Neutrophil (primary cell): ENCODE measurements at regions not wholly inside any gene's neighbourhood (a gene's known extent, or its start where the extent isn't known, plus 50 kb on each side); places are given as distances from the start of the nearest gene placed in this dataset.
"Not testable (repeated sequence)": the region's sequence is repeated elsewhere in the genome, so short reads cannot be mapped to it uniquely, and the experiment has no call there.

Source experiments
- H3K27ac ChIP-seq: fragments of 200-600 bp; sonication (generic); 2 replicates; pipeline ENCODE4 v1.5.1; 2016; ENCODE audit warnings: mild to moderate bottlenecking, moderate library complexity
- H3K27me3 ChIP-seq: fragments of 200-600 bp; sonication (generic); 2 replicates; pipeline ENCODE4 v1.6.0; 2016; ENCODE audit warnings: mild to moderate bottlenecking
- H3K36me3 ChIP-seq: fragments of 200-600 bp; sonication (generic); 2 replicates; pipeline ENCODE4 v1.5.1; 2017
- H3K4me1 ChIP-seq, 2 experiments: fragments of 200-600 bp in 1 of 2; sonication (generic) in 1 of 2; 1 replicate in 1 of 2; 2 replicates in 1 of 2; pipeline versions ENCODE4 v1.5.1 to v1.6.1; 2013 to 2016; ENCODE audit warnings: low read depth in 1 of 2, low read length in 1 of 2, mild to moderate bottlenecking in 1 of 2, moderate library complexity in 1 of 2; ENCODE audit not compliant: control insufficient read depth in 1 of 2, insufficient read depth in 1 of 2
- H3K4me3 ChIP-seq, 2 experiments: fragments of 200-600 bp in 1 of 2; sonication (generic) in 1 of 2; 1 replicate in 1 of 2; 2 replicates in 1 of 2; pipeline ENCODE4 v1.5.1; 2013 to 2016; ENCODE audit warnings: low read depth in 1 of 2, low read length in 1 of 2, mild to moderate bottlenecking in 1 of 2, moderate library complexity in 1 of 2
- H3K9me3 ChIP-seq: fragments of 200-600 bp; sonication (generic); 2 replicates; pipeline ENCODE4 v1.5.1; 2016
- CTCF ChIP-seq: fragments of 200-600 bp; sonication (generic); IDR thresholded peaks from 2 replicates; pipeline ENCODE4 v1.5.1; 2016; ENCODE audit warnings: antibody characterized with exemption

- no peaks in the 10 kb centered on the region for H3K27me3 ChIP-seq
- no peak overlapping the region for H3K4me3 ChIP-seq
- H3K4me1 ChIP-seq = no peaks in the 10 kb centered on the region
- no peak overlapping the region for H3K27ac ChIP-seq
- TF ChIP-seq CTCF = no peak
- no peaks in the 10 kb centered on the region for H3K9me3 ChIP-seq
- H3K36me3 ChIP-seq = no peaks in the 10 kb centered on the region
These were observed 75.1 kb upstream of the SRRM3 start for GRCh38 chr7:76126632-76127031.

GRCh38 chr7:76129366-76129765, 72.3 kb upstream of the SRRM3 start:
- TF ChIP-seq CTCF = no peak
- Histone ChIP-seq H3K27ac (no peak overlapping the region), H3K4me1 (peaks cover 15 to 16% of the 10 kb centered on the region in 2 experiments)

GRCh38 chr7:76129836-76130235, 71.9 kb upstream of the SRRM3 start:
- H3K36me3 ChIP-seq = no peaks in the 10 kb centered on the region
- H3K27me3 ChIP-seq = no peaks in the 10 kb centered on the region
- no peak overlapping the region for H3K4me3 ChIP-seq
- H3K27ac ChIP-seq = no peak overlapping the region
- TF ChIP-seq CTCF = no peak
- H3K9me3 ChIP-seq = no peaks in the 10 kb centered on the region
- peaks cover 15 to 16% of the 10 kb centered on the region in 2 experiments for H3K4me1 ChIP-seq

More at GRCh38 chr7:76129366-76129765, 72.3 kb upstream of the SRRM3 start:
- no peaks in the 10 kb centered on the region for H3K36me3 ChIP-seq
- no peak overlapping the region for H3K4me3 ChIP-seq
- H3K27me3 ChIP-seq = no peaks in the 10 kb centered on the region
- no peaks in the 10 kb centered on the region for H3K9me3 ChIP-seq

- peaks cover 15 to 16% of the 10 kb centered on the region in 2 experiments for H3K4me1 ChIP-seq
- H3K36me3 ChIP-seq, H3K9me3 ChIP-seq, H3K27ac ChIP-seq, H3K27me3 ChIP-seq, H3K4me3 ChIP-seq: not testable (repeated sequence)
These were observed 71.0 kb upstream of the SRRM3 start for GRCh38 chr7:76130661-76131060.

- H3K4me3 ChIP-seq, H3K27me3 ChIP-seq, H3K27ac ChIP-seq, H3K36me3 ChIP-seq, H3K9me3 ChIP-seq: not testable (repeated sequence)
- H3K4me1 ChIP-seq = peaks cover 15 to 16% of the 10 kb centered on the region in 2 experiments
These were observed 69.8 kb upstream of the SRRM3 start for GRCh38 chr7:76131887-76132286.

GRCh38 chr7:76133164-76133775, 68.4 kb upstream of the SRRM3 start:
- Histone ChIP-seq H3K9me3 (no peaks in the 10 kb centered on the region), H3K4me3 (peak overlapping the region; percentile 13 to 17), H3K36me3 (no peaks in the 10 kb centered on the region), H3K27me3 (no peaks in the 10 kb centered on the region), H3K4me1 (peaks cover 15 to 16% of the 10 kb centered on the region in 2 experiments), H3K27ac (peak overlapping the region; percentile 68)
- TF ChIP-seq CTCF = no peak
